SKM-1 treated with dmso at 0.1 percent for 144 hours (cell line): ENCODE measurements at regions not wholly inside any gene's neighbourhood (a gene's known extent, or its start where the extent isn't known, plus 50 kb on each side); places are given as distances from the start of the nearest gene placed in this dataset.
A peak's percentile ranks its signal among the peaks of the same experiment; 100 is the strongest.

Experiments used
- DNase-seq: peaks from one replicate; lab custom pipeline; 2025; ENCODE audit not compliant: unreplicated experiment; lab: John Stamatoyannopoulos, UW

DNA sequence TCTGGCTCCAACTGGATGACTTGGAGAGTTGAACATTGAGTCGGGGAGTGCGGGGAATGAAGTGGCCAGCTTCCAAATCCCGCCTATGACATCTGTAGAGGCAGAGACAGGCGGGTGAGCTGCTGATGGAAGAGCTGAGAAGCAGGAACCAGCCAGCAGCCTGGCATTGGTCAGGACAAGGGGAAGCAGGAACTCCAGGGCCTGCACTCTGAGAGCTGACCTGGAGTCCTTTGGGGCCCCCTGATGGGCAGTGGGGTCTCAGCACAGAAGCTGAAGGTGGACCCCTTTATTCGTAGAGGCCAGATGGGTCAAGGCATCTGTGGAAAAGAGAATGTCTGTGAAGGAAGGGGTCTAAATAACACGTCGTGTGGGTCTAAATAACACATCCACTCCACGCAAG lies 57.0 kb downstream of the SEC61G start:
- DNase-seq: no peak

GRCh38 chr7:54699715-54700114 lies 59.3 kb downstream of the SEC61G start:
- no peak for DNase-seq

DNA sequence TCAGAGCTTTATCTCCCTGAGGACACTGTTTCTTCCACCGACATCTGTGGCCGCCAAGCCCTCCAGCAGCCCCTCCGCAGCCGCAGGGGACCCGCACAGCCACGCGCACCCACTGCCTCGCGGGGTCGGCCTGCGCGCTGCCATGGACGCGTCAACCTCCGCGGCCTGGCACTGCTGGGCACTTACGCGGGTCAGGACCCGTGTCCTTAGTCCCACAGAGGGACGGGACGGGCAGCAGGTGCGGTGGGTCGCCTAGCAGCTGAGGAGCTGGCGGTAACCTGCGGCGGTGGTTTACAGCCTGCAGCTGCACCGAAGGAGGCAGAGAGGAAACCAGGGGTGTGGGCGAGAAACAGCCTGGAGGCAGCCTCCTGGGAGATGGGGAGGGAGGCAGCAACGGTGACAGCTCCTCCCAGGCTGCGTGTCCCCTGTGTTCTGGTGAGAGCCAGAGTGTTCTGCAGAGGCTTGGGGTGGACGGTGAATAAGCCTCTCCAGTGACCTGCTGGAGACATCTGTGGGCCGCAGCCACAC lies 61.3 kb downstream of the SEC61G start:
- DNase-seq: no peak

DNA sequence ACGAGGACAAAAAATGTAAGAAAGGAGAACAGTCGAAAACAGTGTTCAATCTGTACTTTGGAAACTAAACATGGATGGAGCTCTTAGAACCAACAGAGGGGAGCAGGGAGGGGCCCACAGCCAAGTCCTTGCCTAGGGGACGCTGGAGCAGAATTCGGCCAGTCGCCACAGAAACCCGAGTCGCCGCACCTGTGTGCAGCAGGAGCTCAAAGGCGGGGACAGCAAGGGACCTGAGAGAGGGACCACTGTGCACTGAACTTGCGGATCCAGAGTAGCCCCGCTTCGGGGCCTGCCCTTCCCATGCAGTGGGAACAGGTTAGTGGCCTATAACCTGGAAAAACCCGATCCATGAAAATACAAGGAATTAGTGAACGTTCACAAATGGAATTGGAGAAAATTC lies 68.1 kb downstream of the SEC61G start:
- DNase-seq: no peak

DNA sequence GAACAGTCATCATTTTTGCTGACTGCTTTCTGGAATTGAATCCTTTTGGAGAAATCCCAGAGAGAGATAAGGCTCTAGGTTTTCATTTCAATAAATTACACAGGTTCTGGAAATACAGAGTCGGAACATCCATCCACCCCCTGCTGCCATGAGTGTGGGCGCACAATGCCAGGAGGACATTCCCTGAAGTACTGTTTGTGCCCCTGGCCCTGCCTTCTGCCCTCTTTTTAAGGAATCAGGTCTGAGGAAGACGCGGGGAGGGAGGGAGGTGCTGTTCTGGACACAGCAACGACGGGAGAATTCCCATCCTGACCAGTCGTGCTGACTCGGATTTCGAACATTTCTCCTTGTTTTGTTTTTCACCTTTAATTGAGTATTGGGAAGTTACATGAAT lies 69.0 kb downstream of the SEC61G start:
- DNase-seq: no peak

DNA sequence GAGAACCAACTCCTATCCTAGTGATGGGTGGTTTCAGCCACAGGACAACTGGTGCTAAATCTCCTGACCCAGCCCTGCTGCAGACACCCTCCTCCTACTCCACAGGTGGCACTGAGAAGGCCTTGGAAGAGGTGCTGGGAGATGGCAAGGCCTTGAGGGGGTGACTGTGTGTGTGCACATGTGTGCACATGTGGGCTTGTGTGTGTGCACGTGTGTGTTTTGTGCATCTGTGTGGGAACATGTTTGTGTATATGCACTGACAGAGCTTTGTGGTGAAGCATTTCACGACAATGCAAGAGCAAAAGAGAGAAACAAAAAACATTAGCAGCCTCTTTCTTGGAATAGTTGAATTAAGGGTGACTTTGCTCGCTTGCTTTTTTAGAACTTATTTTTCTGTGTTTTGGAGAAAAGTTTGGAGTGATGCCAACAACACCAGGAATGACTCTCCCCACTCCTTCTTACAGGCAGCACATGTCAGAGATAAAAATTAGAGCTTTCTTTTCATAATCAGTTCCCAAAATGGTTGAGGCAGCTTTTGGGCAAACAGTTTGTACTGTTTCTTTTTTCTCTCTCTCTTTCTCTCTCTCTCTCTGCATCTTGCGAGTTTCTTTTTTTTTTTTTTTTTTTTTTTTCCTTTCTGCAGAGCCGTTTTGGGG lies 69.5 kb downstream of the SEC61G start:
- DNase-seq: no peak

DNA sequence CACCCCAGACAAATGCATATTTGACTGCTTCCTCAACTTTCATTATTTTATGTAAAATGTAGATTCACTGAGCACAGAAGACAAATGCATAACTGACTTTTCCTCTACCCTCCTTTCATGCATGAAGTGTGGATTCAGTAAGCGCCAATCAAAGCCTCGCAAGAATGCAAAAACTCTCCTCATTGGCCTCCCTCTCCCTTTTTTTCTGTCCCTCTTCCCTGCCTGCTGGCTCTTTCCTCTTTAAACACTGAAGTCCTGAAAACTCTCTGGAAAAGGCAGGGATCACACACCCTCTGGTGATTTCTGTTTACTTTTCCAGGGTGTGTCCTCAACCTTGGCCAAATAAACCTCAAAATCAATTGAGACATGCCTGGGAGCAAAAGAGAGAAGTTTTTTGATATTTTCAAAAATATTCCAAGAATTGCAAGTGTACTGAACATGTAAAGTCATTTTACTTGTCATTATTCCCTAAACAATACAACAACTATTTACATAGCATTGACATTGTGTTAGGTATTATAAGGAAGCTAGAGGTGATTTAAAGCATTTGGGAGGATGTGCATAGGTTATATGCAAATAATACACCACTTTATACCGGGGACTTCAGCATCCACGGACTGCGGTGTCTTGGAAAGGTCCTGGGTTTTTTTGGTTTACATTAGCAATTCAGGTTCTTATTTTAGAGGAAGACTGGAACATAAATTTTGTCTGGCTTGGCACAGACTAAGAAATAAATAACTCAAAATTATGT lies 71.4 kb downstream of the SEC61G start:
- DNase-seq: no peak

- DNase-seq: no peak
These were observed 78.5 kb downstream of the SEC61G start for GRCh38 chr7:54680377-54681005.

- DNase-seq: no peak
These were observed 79.6 kb downstream of the SEC61G start for GRCh38 chr7:54679490-54679817.

- no peak for DNase-seq
These were observed 80.1 kb downstream of the SEC61G start for GRCh38 chr7:54678763-54679489.

DNA sequence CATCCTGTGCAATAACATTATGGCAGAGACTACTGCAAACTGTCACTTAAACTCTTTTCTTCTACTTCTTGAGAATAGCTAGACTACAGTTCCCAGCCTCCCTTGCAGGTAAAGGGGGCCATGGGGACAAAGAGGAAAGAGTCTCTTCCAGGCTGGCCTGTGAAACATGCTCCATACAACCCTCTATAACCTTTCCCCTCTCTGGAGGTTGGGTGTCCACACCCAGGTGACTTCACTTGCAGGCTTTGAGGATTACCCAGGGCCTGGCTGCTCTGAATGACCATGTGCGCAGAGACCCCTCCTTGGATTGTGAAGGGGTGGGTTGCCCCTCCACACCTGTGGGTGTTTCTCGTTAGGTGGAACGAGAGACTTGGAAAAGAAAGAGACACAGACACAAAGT lies 84.1 kb downstream of the SEC61G start:
- DNase-seq: no peak

- DNase-seq: no peak
These were observed 86.5 kb downstream of the SEC61G start for GRCh38 chr7:54672519-54672918.

DNA sequence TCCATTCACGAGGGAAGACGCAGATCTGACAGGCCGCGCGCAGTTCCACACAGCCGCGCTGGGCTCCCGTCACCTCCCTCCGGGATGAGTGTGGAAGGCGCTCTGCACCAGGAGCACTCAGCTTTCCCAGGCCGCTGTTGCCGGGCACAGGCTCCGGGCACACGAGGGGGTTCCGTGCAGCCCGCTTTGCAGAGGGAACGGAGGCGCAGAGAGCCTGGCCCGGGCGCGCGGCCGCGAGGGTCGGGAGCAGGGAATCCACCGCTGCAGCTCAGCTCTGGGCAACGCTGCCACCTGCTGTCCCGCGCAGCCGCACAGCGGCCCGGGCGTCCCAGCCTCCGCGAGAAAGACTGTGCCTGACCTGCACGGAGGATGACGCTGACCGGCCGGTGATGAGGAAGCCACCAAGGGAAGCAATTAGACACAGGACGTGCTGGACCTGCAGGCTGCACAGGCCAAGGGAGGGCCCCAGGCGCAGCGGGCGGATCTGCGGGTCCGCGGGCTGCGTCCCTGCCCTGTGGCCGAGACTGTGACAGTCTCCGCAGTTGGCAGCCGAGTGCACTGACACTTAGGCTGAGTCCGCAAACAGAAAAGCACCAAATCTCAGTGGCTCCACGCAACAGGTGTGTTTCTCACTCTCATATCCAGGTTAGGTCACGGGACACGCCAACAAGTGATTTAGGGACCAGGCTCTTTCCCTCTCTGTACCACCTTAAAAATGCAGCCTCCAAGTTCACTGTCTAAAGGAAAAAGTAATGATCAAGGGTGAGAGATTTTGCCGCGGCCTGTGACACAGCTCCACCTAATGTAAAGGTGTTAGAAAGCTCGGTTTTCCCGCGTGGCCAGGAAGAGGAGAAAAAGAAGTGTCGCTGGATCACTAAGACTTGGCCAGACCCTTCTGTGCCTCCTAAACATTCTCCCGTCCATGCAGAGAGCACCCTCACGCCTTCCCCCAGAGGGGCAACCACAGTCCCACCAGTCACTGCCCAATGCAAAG lies 94.5 kb downstream of the SEC61G start:
- DNase-seq: peak; percentile 20

DNA sequence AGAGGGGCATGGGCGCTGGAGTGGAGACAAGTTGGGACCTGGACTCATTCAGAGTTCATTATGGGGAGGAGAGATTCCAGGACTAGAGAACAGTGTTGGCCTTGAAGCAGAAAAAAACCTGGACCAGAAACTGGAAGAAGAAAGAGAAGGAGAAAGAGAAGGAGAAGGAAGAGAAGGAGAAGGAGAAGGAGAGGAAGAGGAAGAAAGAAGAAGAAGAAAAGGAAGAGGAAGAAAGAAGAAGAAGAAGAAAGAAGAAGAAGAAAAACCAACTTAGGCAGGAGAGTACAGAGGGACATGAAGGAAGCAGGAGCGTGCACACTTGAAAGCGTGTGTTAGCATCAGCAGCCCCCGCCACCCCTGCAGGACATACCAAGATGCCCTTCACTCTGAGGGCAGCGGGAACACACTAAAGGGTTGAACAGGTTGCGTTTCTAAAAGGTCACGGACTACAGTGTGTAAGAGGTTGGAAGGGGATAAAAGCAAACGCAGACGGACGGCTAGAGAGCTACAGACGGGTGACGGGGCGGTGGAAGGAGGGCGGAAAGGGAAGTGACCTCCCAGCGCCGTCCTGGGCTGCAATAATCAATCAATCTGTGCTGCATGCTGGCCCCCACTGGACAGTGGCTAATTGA lies 95.3 kb downstream of the SEC61G start:
- DNase-seq: no peak

- DNase-seq: no peak
These were observed 95.8 kb downstream of the SEC61G start for GRCh38 chr7:54663186-54663585.

DNA sequence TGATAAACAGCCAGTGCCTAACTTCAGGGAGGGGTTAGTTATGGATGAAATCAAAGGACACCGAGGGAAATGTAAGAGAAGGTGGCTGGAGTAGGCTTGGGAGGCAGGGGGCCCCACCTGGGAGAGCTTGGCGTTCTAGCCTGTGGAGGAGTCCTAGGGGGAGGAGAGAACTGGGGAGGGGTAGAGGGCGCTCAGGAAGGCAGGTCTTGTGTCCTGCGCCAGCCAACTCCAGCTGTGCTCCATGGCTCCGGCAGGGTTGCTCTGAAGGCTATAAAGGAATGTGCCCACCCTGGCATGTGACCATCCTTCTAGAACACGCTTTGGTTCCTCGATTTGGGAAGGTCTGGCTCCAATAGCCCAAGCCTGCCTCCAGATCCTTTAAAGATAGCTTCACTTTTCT lies 96.3 kb downstream of the SEC61G start:
- no peak for DNase-seq

- DNase-seq: no peak
These were observed 105.1 kb downstream of the SEC61G start for GRCh38 chr7:54653905-54654304.

DNA sequence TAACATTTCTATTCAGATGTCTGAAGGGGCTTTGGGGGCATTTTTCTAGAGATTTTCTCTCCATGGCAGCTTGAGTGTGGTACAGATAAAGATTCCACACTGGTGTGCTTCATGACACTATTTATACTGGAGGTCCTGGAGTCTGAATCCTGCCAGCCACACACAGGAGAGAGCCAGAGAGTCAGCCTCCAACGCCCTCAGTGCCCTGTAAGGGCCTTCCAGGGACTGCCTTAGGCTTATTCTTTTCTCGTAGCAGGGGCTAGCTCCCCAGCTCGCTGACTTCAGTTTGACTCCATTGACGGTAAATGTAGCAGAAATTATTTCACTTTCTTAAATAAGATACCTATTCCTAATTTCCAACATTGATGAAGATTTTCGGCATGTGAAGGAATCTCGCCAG lies 100.9 kb downstream of the VSTM2A start:
- no peak for DNase-seq

- DNase-seq: no peak
These were observed 95.7 kb downstream of the VSTM2A start for GRCh38 chr7:54637712-54638396.
